Right lobe of liver (tissue), 4 donors: ENCODE measurements at regions not wholly inside any gene's neighbourhood (a gene's known extent, or its start where the extent isn't known, plus 50 kb on each side); places are given as distances from the start of the nearest gene placed in this dataset.

Experiments used
- CTCF ChIP-seq, 4 donors: fragments of 200-600 bp in 3 of 4; fragments of 450-650 bp in 1 of 4; IDR thresholded peaks; one replicate each; pipeline versions ENCODE4 v1.5.1 to v1.8.0; 2016 to 2022; ENCODE audit warnings: antibody characterized with exemption in 4 of 4, mild to moderate bottlenecking in 2 of 4
- POLR2A ChIP-seq: fragments of 450-650 bp; IDR thresholded peaks from one replicate; pipeline ENCODE4 v1.6.1; 2017; ENCODE audit warnings: antibody characterized with exemption, mild to moderate bottlenecking
- donor health status: DM: no; HTN: no; CAD: no.
- donor health status: DM: no; HTN: no; CAD: no.
- donor health status: DM: no; HTN: yes; CAD: no.

DNA sequence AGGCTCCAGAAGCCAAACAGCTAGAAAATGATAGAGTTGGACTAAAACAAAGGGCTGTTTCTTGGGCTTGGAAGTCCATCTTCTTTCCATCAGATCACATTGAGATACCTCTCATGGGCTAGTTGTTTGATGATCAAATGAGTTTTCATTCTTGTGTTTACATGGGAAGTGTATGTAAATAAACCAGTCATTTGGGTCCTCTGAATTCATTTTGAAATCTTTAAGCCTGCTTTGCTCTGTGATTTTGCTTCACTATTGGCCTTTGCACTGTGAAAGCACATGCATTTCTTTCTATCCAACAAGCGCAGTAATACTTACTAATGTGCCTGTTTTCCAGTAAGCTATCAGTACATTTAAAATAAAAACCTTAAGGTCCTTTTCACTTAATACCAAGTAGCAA lies 200.5 kb upstream of the IRS2 start:
- TF ChIP-seq CTCF (IDR thresholded peaks at IDR 0.05) (no peak), POLR2A (no peak)
